Breast epithelium (tissue), 3 donors: ENCODE measurements at regions not wholly inside any gene's neighbourhood (a gene's known extent, or its start where the extent isn't known, plus 50 kb on each side); places are given as distances from the start of the nearest gene placed in this dataset.

ENCODE experiments used
- CTCF ChIP-seq, 3 donors: fragments of 450-650 bp; IDR thresholded peaks; one replicate each; pipeline ENCODE4 v1.5.1; 2016 to 2017; ENCODE audit warnings: antibody characterized with exemption in 3 of 3, mild to moderate bottlenecking in 3 of 3, moderate library complexity in 3 of 3
- POLR2A ChIP-seq: fragments of 450-650 bp; IDR thresholded peaks from one replicate; pipeline ENCODE4 v1.6.1; 2016; ENCODE audit warnings: antibody characterized with exemption, mild to moderate bottlenecking, moderate library complexity

GRCh38 chr9:36739373-36740116 lies 166.8 kb downstream of the MELK start:
- TF ChIP-seq POLR2A: no peak
- no peak for TF ChIP-seq CTCF (IDR thresholded peaks at IDR 0.05)
